ENCODE measurements at regions not wholly inside any gene's neighbourhood (a gene's known extent, or its start where the extent isn't known, plus 50 kb on each side); places are given as distances from the start of the nearest gene placed in this dataset.
A peak's percentile ranks its signal among the peaks of the same experiment; 100 is the strongest.

- TF ChIP-seq TEAD1 (CRISPR knock-in tag; IDR thresholded peaks at IDR 0.05) (peak in 1 of 2 experiments; percentile 71; a peak in 2 of 4 replicates), MEF2D (tag; conservative IDR thresholded peaks at IDR 0.05; ENCODE audit: low read depth) (0 out of 2 replicates have a peak, but pooled peaks have one; percentile 21), KDM1A (IDR thresholded peaks at IDR 0.05) (peak; percentile 90 to 94), POLR2B (IDR thresholded peaks at IDR 0.05; ENCODE audit: low read depth, partially characterized antibody) (no peak), DDX20 (tag; IDR thresholded peaks at IDR 0.05; ENCODE audit: low read depth) (no peak), CBX8 (IDR thresholded peaks at IDR 0.05; ENCODE audit: borderline replicate concordance, extremely low read depth, low read depth, low read length, poor library complexity, severe bottlenecking) (no peak), SETDB1 (IDR thresholded peaks at IDR 0.05; ENCODE audit: low read length) (no peak), XRCC4 (IDR thresholded peaks at IDR 0.05; ENCODE audit: extremely low read depth, insufficient read depth, insufficient read length) (no peak), PTBP1 (IDR thresholded peaks at IDR 0.05; ENCODE audit: low read depth, low read length) (no peak), RFX5 (IDR thresholded peaks at IDR 0.05; ENCODE audit: low read depth, low read length) (no peak), ZBTB1 (CRISPR knock-in tag; IDR thresholded peaks at IDR 0.05; ENCODE audit: borderline replicate concordance, low read depth) (no peak), SRF (CRISPR knock-in tag; IDR thresholded peaks at IDR 0.05) (no peak), SFPQ (IDR thresholded peaks at IDR 0.05; ENCODE audit: low read depth, low read length) (no peak), DNMT1 (IDR thresholded peaks at IDR 0.05) (no peak), JUND (IDR thresholded peaks at IDR 0.05; ENCODE audit: borderline replicate concordance, low read depth, low read length) (peak; percentile 65), JUND (tag; IDR thresholded peaks at IDR 0.05; ENCODE audit: borderline replicate concordance, low read depth, low read length) (no peak; the same call in 2 of the 3 replicates), E2F5 (CRISPR knock-in tag; IDR thresholded peaks at IDR 0.05) (no peak), MAFK (IDR thresholded peaks at IDR 0.05; ENCODE audit: low read length) (0 out of 2 replicates have a peak, but pooled peaks have one; percentile 18), ZSCAN29 (IDR thresholded peaks at IDR 0.05) (no peak), MCM3 (IDR thresholded peaks at IDR 0.05) (no peak), ZNF134 (CRISPR knock-in tag; conservative IDR thresholded peaks at IDR 0.05) (no peak), ZNF140 (CRISPR knock-in tag; IDR thresholded peaks at IDR 0.05) (no peak), HINFP (tag; conservative IDR thresholded peaks at IDR 0.05; ENCODE audit: low read depth) (no peak), ZBTB12 (CRISPR knock-in tag; IDR thresholded peaks at IDR 0.05) (no peak)
Observed at GRCh38 chr13:21987793-21988192, 316.9 kb downstream of the FGF9 start (continued).
